ENCODE measurements at regions not wholly inside any gene's neighbourhood (a gene's known extent, or its start where the extent isn't known, plus 50 kb on each side); places are given as distances from the start of the nearest gene placed in this dataset.
A peak's percentile ranks its signal among the peaks of the same experiment; 100 is the strongest.
"Not testable (repeated sequence)": the region's sequence is repeated elsewhere in the genome, so short reads cannot be mapped to it uniquely, and the experiment has no call there.

GRCh38 chr7:66503551-66504031, 125.1 kb upstream of the KCTD7 start:
- DNase-seq = no peak

DNA sequence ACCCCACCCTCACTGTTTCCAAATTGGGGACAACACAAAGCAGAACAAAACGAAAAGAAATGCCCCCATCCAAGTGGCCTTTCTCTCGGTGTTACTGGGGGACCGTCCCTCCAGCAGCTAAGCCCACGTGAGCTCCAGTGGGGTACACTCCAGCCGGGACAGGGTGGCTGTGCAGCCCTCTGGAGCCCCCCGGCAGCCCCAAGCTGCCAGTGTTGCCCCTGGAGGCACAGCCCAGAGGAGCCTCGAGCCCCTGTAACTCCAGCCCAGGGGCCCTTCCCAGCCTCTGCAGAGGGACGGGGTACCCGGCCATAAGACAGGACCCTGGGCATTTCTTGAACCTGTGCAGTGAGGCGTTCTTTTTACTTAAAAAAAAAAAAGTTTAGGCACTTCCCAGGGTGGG, 124.5 kb upstream of the KCTD7 start:
- DNase-seq = no peak

- no peak for DNase-seq
These were observed 123.7 kb upstream of the KCTD7 start for GRCh38 chr7:66505009-66505408.

- peak; percentile 16 to 67 for DNase-seq
These were observed 122.9 kb upstream of the KCTD7 start for GRCh38 chr7:66505531-66506451.

GRCh38 chr7:66506703-66507102, 122.0 kb upstream of the KCTD7 start:
- not testable (repeated sequence) for DNase-seq

DNA sequence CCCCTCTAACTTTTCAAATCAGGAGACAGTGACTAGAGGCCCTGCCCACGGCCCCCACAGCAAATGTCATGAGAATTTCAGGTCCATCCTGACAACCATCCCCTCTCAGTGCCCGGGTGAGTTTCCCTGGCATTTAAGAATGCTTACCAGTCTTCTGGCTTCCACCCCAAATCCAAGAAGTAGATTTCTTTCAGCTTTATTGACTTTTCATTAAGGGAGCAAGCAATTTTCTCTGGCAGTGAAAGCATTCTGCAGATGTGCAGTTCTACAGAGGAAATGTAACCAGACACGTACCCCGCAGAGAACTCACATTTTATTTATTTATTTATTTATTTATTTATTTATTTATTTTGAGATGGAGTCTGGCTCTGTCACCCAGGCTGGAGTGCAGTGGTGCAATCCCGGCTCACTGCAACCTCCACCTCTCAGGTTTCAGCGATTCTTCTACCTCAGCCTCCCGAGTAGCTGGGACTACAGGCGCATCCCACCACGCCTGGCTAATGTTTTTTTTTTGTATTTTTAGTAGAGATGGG, 120.9 kb upstream of the KCTD7 start:
- no peak for DNase-seq

DNA sequence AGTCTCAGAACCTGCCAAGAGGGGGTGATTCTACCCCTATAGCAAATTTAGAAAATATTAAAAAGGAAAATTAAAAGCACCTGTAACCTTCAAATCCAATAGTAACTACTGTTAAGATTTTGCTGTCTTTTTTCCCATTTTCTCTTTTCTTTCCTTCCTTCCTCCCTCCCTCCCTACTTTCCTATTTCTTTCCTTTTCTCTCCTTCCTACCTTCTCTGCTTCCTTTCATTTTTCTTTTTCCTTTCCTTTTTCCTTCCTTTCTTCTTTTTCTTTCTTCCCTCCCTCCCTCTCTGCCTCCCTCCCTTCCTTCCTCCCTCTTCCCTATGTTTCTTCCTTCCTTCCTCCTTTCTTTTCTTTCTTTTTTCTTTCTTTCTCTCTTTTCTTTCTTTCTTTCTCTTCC, 120.2 kb upstream of the KCTD7 start:
- no peak for DNase-seq

DNA sequence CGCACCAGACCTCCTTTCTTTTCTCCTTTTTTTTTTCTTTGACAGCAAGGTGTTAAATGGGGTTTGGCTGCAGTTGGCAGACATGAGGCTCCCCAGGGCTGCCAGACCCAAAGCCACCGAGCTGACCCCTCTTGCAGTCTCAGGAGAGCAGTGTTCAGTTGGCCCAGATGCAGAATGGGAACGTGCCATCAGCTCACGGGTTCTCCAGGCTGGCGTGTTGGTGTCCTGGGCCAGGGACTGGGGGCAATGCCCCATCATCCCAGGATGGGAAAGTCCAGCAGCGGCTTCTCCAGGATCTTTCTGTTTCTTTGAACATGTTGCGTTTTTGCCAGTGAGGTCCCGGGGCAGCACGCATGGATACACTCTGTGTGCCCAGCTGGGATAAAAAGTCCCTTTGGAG, 114.6 kb upstream of the KCTD7 start:
- no peak for DNase-seq

DNA sequence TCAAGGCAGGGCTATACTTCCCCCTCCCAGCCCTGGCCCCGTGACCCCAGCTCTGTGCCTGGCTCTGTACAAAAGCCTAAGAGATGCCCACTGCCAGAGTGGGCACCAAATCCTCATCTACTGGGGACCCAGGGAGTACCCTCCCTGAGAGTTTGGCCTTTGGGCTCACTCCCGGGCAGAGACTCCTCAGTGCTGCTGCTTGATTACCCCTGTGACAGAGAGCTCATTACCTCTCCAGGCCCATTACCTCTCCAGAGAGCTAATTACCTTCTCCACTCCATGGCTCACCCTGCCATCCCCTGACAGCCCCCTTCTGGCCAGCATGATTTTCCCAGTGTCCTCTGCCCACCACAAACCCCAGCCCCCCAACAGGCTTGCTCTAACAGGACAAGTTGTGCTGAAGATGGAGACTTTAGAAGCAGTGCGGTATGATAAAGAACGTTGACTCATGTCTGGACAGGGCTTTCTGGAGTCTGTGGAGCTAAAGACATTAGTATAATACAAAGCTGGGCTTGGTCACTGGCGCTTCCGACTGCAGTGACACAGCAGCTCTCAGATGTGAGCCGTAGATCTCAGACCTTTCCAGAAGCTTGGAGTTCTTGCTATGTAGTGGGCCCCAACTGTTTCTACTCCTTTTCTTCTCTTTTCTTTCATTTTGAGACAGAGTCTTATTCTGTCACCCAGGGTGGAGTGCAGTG, 111.3 kb upstream of the KCTD7 start:
- DNase-seq = no peak

DNA sequence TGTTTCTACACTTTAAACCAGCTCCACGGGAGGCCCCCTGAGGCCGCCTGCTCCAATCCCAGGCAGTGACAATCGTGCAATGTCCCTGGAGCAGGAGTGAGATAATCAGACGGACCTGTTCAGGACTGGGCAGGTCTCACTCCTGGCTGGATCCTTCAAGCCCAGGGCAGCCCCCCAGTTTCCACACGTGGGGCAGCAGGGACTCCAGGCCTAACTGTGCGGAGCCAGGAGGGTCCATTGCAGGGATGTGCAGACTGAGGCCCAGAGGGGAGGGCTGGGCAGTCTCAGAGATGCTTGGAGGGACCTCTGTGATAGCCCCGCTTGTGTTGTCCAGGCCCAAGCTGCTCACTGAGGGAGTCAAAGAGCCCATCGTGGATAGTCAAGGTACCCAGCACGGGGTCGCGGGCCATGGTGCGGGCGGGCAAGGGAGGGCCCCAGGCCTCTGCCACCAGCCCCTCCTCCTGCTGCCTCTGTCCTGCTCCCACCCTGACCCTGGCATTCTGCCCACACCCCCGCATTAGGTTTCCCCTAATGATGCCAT, 110.5 kb upstream of the KCTD7 start:
- no peak for DNase-seq

- DNase-seq = no peak
These were observed 107.0 kb upstream of the KCTD7 start for GRCh38 chr7:66521675-66522074.

- peak in 1 of 2 experiments; percentile 44 for DNase-seq
These were observed 106.2 kb upstream of the KCTD7 start for GRCh38 chr7:66522518-66522917.

DNA sequence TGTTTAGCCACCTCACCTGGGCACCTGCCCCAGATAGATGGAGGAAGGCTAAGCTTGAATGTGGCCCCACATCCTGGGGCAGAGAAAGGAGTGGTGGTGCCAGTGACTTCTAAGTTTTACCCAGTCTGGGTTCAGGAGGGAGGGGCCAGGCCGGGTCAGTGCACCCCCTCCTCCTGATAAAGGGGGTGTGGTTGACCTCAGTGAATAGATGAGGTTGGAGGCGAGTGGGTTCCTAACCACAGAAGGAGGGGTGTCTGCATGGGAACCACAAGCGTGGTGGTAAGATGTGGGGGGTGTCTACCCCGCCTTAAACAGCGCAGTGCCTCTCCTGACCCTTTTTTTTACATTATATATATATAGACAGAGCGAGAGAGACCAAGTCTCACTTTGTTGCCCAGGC, 105.3 kb upstream of the KCTD7 start:
- DNase-seq = no peak

- no peak for DNase-seq
These were observed 103.9 kb upstream of the KCTD7 start for GRCh38 chr7:66524738-66525137.

DNA sequence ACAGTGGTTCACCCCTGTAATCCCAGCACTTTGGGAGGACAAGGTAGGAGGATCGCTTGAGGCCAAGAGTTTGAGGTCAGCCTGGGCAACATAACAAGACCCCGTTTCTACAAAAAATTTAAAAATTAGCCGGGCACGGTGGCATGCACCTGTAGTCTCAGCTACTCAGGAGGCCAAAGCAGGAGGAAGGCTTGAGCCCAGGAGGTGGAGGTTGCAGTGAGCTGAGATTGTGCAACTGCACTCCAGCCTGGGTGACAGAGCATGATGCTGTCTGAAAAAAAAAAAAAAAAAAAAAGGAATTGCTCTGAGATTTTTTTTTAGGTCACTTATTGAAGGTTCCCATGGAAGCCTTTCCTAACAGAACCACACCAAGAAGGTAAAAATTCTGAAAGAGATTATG, 101.9 kb upstream of the KCTD7 start:
- DNase-seq = not testable (repeated sequence)

GRCh38 chr7:66528652-66529051, 100.0 kb upstream of the KCTD7 start:
- no peak for DNase-seq

DNA sequence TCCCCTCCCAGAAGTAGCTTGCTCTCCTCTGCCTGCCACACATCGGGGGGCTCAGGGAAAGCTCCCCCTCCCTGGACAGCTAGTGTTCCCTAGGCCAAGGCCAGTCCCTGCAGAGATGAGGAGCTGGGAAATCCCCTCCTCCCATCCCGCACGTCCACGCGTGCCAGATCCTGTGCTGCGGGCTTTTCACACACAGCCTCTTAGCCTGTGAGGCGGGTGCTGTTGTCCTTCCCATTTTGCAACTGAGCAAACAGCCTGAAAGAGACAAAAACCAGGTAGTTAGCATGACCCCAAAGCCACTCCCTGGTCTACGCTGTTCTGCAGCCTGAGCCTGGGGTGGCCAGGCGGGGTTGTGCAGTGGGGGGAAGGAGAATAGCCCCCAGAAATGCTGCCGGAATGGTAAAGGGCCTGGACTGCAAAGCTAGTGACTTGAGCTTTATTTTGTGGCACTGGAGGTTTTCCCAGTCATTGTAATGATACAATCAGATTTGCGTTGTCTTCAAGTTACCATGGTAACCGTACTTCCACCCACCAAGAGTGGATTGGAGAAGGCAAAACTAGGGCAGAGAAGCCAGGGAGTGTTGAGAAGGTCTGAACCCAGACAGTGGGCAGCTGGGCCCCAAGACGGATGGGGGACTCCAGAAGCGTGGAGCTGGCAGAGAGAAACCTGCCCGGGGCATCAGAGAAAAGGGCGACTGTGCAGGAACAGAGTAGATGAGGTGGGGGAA, 98.6 kb upstream of the KCTD7 start:
- DNase-seq = no peak

GRCh38 chr7:66535414-66536329, 93.0 kb upstream of the KCTD7 start:
- DNase-seq = no peak

DNA sequence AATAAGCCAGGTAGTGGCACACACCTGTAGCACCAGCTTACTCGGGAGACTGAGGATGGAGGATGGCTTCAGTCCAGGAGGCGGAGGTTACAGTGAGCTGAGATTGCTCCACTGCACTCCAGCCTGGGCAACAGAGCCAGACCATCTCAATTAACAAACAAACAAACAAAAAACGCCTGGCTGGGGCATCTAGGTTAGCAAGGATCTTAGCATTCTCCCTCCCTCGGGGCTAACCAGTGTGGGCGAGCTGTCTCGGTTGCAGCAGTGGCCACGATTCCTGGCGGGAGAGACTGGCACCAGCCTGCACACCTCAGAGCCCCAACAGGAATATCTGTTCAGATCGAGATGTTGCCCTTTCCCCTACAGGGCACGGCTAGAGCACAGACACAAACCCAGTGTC, 91.3 kb upstream of the KCTD7 start:
- no peak for DNase-seq

DNA sequence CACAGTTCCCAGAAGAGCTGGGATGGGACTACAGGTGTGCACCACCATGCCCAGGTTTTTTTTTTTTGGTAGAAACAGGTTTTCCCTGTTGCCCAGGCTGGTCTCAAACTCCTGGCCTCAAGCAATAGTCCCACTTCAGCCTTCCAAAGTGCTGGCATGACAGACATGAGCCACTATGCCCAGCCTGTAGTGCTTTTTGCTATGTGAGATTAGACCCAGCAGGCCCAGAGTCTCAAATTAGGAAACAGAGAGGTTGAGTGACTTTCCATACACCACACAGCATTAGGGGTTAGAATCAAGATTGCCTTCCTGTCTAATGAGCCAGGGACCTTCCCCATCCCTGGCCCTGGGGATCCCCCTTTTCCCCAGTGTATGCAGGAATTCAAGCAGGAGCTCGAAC, 90.8 kb upstream of the KCTD7 start:
- DNase-seq = no peak

- no peak for DNase-seq
These were observed 89.4 kb upstream of the KCTD7 start for GRCh38 chr7:66539264-66539623.

DNA sequence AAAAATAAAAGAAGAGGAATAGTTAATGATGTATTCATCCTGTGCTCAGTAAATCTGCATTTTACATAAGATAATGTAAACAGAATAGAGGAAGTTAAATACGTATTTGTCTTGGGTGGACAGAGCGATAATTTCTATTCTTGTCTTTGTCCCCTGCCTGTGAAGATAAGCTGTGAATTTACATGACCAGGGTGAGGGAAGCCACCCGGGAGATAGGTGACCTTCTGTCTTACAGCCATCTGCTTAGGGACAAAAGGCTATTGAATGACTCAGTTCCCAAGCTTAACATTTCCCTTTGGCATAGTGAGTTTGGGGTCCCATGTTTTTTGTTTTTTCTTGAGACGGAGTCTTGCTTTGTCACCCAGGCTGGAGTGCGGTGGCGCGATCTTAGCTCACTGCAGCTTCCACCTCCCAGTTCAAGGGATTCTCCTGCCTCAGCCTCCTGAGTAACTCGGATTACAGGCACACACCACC, 88.7 kb upstream of the KCTD7 start:
- DNase-seq = no peak
